CD4-positive, alpha-beta memory T cell (primary cell): ENCODE measurements at regions not wholly inside any gene's neighbourhood (a gene's known extent, or its start where the extent isn't known, plus 50 kb on each side); places are given as distances from the start of the nearest gene placed in this dataset.

ENCODE experiments used
- CTCF ChIA-PET: fragments of 350-600 bp; sonication (Branson Sonifier 250); formaldehyde crosslinking; loops from one replicate; lab custom pipeline; 2021; ENCODE audit warnings: inconsistent platforms; ENCODE audit not compliant: partially characterized antibody; lab: Charles Lee
- POLR2A ChIA-PET: fragments of 350-600 bp; sonication (Branson Sonifier 250); formaldehyde crosslinking; loops from one replicate; lab custom pipeline; 2021; ENCODE audit not compliant: partially characterized antibody; lab: Charles Lee
- DNase-seq, 5 donors: peaks; one replicate each; pipeline versions ENCODE4 v3.0.0 to v3.0.0-alpha.2; 2020 to 2022; ENCODE audit warnings: mixed read lengths in 1 of 5
- H3K27ac ChIP-seq: one replicate; pipeline ENCODE4 v1.7.0; 2013; ENCODE audit warnings: low read depth, low read length
- H3K27me3 ChIP-seq: 2 replicates; pipeline ENCODE4 v1.7.0; 2013; ENCODE audit warnings: mild to moderate bottlenecking, low read length, moderate library complexity; ENCODE audit not compliant: insufficient read depth
- H3K36me3 ChIP-seq: 2 replicates; pipeline ENCODE4 v1.7.0; 2013; ENCODE audit warnings: mild to moderate bottlenecking, low read length, moderate library complexity; ENCODE audit not compliant: insufficient read depth
- H3K4me1 ChIP-seq: 2 replicates; pipeline ENCODE4 v1.7.0; 2013; ENCODE audit warnings: mild to moderate bottlenecking, low read length, moderate library complexity; ENCODE audit not compliant: insufficient read depth
- H3K4me3 ChIP-seq, 2 donors: one replicate each; pipeline ENCODE4 v1.7.0; 2013; ENCODE audit warnings: low read length in 2 of 2, mild to moderate bottlenecking in 1 of 2
- H3K9me3 ChIP-seq, 2 donors: one replicate each; pipeline ENCODE4 v1.7.0; 2013; ENCODE audit warnings: low read length in 2 of 2, control low read depth in 1 of 2; ENCODE audit not compliant: control insufficient read depth in 1 of 2
- H3K27ac Mint-ChIP-seq, 7 donors: one replicate each; pipeline ENCODE4 v1.8.0; 2020 to 2021; ENCODE audit warnings: mixed read lengths in 7 of 7, mild to moderate bottlenecking in 6 of 7, inconsistent platforms in 3 of 7, moderate library complexity in 3 of 7
- H3K27me3 Mint-ChIP-seq, 2 donors: one replicate each; pipeline ENCODE4 v1.8.0; 2020 to 2021; ENCODE audit warnings: mixed read lengths in 2 of 2
- H3K36me3 Mint-ChIP-seq, 2 donors: one replicate each; pipeline ENCODE4 v1.8.0; 2020 to 2021; ENCODE audit warnings: mixed read lengths in 2 of 2, inconsistent platforms in 1 of 2, mild to moderate bottlenecking in 1 of 2
- H3K4me1 Mint-ChIP-seq, 4 donors: one replicate each; pipeline ENCODE4 v1.8.0; 2020 to 2021; ENCODE audit warnings: mixed read lengths in 4 of 4, mild to moderate bottlenecking in 1 of 4
- H3K4me3 Mint-ChIP-seq, 8 donors: one replicate each; pipeline ENCODE4 v1.8.0; 2020 to 2021; ENCODE audit warnings: mixed read lengths in 8 of 8, mild to moderate bottlenecking in 7 of 8, moderate library complexity in 6 of 8, inconsistent platforms in 3 of 8
- H3K9me3 Mint-ChIP-seq, 8 donors: one replicate each; pipeline ENCODE4 v1.8.0; 2020 to 2021; ENCODE audit warnings: mixed read lengths in 8 of 8, mild to moderate bottlenecking in 5 of 8, inconsistent platforms in 3 of 8, moderate library complexity in 1 of 8
- intact Hi-C: fragments of 100-400 bp; cut with micrococcal nuclease; formaldehyde crosslinking; loops from one replicate; pipeline ENCODE4 v1.15.1; 2023

- no peaks in the 10 kb centered on the region for H3K36me3 Mint-ChIP-seq
- CTCF ChIA-PET = no interaction called here
- H3K27me3 Mint-ChIP-seq = peaks cover 0 to 1% of the 10 kb centered on the region in 2 donors
These were observed 297.6 kb downstream of the PTEN start for GRCh38 chr10:88161070-88161469.

GRCh38 chr10:88161756-88162155, 298.3 kb downstream of the PTEN start:
- CTCF ChIA-PET = no interaction called here
- H3K4me3 Mint-ChIP-seq = no peak overlapping the region
- no peak for DNase-seq
- Histone ChIP-seq H3K4me1 (no peaks in the 10 kb centered on the region), H3K9me3 (no peaks in the 10 kb centered on the region), H3K27me3 (no peaks in the 10 kb centered on the region), H3K36me3 (no peaks in the 10 kb centered on the region), H3K27ac (no peak overlapping the region), H3K4me3 (no peak overlapping the region)
- no peaks in the 10 kb centered on the region for H3K36me3 Mint-ChIP-seq
- H3K27me3 Mint-ChIP-seq = peaks cover 0 to 1% of the 10 kb centered on the region in 2 donors
- POLR2A ChIA-PET = no interaction called here
- H3K27ac Mint-ChIP-seq = no peak overlapping the region
- peaks cover 0 to 3% (median 0%) of the 10 kb centered on the region in 8 donors for H3K9me3 Mint-ChIP-seq
- H3K4me1 Mint-ChIP-seq = peaks cover 0 to 4% (median 1%) of the 10 kb centered on the region in 4 donors
- intact Hi-C loops = no loop called here

More at GRCh38 chr10:88161070-88161469, 297.6 kb downstream of the PTEN start:
- no peak for DNase-seq
- Histone ChIP-seq H3K4me3 (no peak overlapping the region), H3K27me3 (no peaks in the 10 kb centered on the region), H3K36me3 (no peaks in the 10 kb centered on the region), H3K4me1 (no peaks in the 10 kb centered on the region), H3K9me3 (no peaks in the 10 kb centered on the region), H3K27ac (no peak overlapping the region)
- POLR2A ChIA-PET = no interaction called here
- Mint-ChIP-seq H3K27ac (no peak overlapping the region), H3K9me3 (peaks cover 0 to 3% (median 0%) of the 10 kb centered on the region in 8 donors), H3K4me3 (no peak overlapping the region), H3K4me1 (peaks cover 0 to 4% (median 1%) of the 10 kb centered on the region in 4 donors)
- intact Hi-C loops = no loop called here

GRCh38 chr10:88162852-88163251, 299.4 kb downstream of the PTEN start:
- Histone ChIP-seq H3K4me3 (no peak overlapping the region), H3K36me3 (no peaks in the 10 kb centered on the region), H3K9me3 (no peaks in the 10 kb centered on the region), H3K27ac (no peak overlapping the region), H3K27me3 (no peaks in the 10 kb centered on the region), H3K4me1 (no peaks in the 10 kb centered on the region)
- no peaks in the 10 kb centered on the region for H3K36me3 Mint-ChIP-seq
- no peak for DNase-seq
- POLR2A ChIA-PET = no interaction called here
- H3K4me1 Mint-ChIP-seq = peaks cover 0 to 4% (median 1%) of the 10 kb centered on the region in 4 donors
- peaks cover 0 to 4% (median 0%) of the 10 kb centered on the region in 8 donors for H3K9me3 Mint-ChIP-seq
- H3K27me3 Mint-ChIP-seq = peaks cover 0 to 1% of the 10 kb centered on the region in 2 donors
- CTCF ChIA-PET = no interaction called here
- peak overlapping the region in 1 of 7 donors; percentile 8 for H3K27ac Mint-ChIP-seq
- H3K4me3 Mint-ChIP-seq = no peak overlapping the region
- intact Hi-C loops = no loop called here

GRCh38 chr10:88163572-88163971, 300.1 kb downstream of the PTEN start:
- Histone ChIP-seq H3K4me1 (no peaks in the 10 kb centered on the region), H3K4me3 (no peak overlapping the region), H3K9me3 (no peaks in the 10 kb centered on the region), H3K27me3 (no peaks in the 10 kb centered on the region), H3K36me3 (no peaks in the 10 kb centered on the region), H3K27ac (no peak overlapping the region)
- POLR2A ChIA-PET = no interaction called here
- DNase-seq = no peak
- CTCF ChIA-PET = no interaction called here
- H3K27me3 Mint-ChIP-seq = peaks cover 0 to 1% of the 10 kb centered on the region in 2 donors
- H3K36me3 Mint-ChIP-seq = no peaks in the 10 kb centered on the region
- intact Hi-C loops = no loop called here
- H3K4me3 Mint-ChIP-seq = no peak overlapping the region
- peaks cover 0 to 5% (median under 1%) of the 10 kb centered on the region in 8 donors for H3K9me3 Mint-ChIP-seq
- H3K4me1 Mint-ChIP-seq = peaks cover 0 to 4% (median 1%) of the 10 kb centered on the region in 4 donors
- H3K27ac Mint-ChIP-seq = peak overlapping the region in 1 of 7 donors; percentile 1

GRCh38 chr10:88164471-88164870, 301.0 kb downstream of the PTEN start:
- Mint-ChIP-seq H3K4me1 (peaks cover 3 to 10% (median 7%) of the 10 kb centered on the region in 4 donors), H3K9me3 (peaks cover 0 to 10% (median 2%) of the 10 kb centered on the region in 8 donors), H3K27ac (no peak overlapping the region), H3K36me3 (no peaks in the 10 kb centered on the region), H3K4me3 (no peak overlapping the region), H3K27me3 (peaks cover 0 to 1% of the 10 kb centered on the region in 2 donors)
- H3K4me3 ChIP-seq = no peak overlapping the region
- ChIA-PET POLR2A (no interaction called here), CTCF (no interaction called here)
- no peaks in the 10 kb centered on the region for H3K27me3 ChIP-seq
- intact Hi-C loops = no loop called here
- H3K9me3 ChIP-seq = no peaks in the 10 kb centered on the region
- no peak overlapping the region for H3K27ac ChIP-seq
- H3K36me3 ChIP-seq = no peaks in the 10 kb centered on the region
- peaks cover 1% of the 10 kb centered on the region for H3K4me1 ChIP-seq
- no peak for DNase-seq

- Histone ChIP-seq H3K4me1 (peaks cover 15% of the 10 kb centered on the region), H3K36me3 (no peaks in the 10 kb centered on the region), H3K9me3 (no peaks in the 10 kb centered on the region), H3K27me3 (no peaks in the 10 kb centered on the region), H3K4me3 (no peak overlapping the region), H3K27ac (no peak overlapping the region)
- peaks cover 17 to 24% (median 21%) of the 10 kb centered on the region in 4 donors for H3K4me1 Mint-ChIP-seq
- H3K27ac Mint-ChIP-seq = no peak overlapping the region
- intact Hi-C loops = no loop called here
- H3K4me3 Mint-ChIP-seq = no peak overlapping the region
- H3K27me3 Mint-ChIP-seq = peaks cover 0 to 1% of the 10 kb centered on the region in 2 donors
- H3K36me3 Mint-ChIP-seq = no peaks in the 10 kb centered on the region
- H3K9me3 Mint-ChIP-seq = peaks cover 0 to 10% (median 2%) of the 10 kb centered on the region in 8 donors
- POLR2A ChIA-PET = no interaction called here
- no peak for DNase-seq
- CTCF ChIA-PET = no interaction called here
These were observed 302.4 kb downstream of the PTEN start for GRCh38 chr10:88165849-88166271.

- Mint-ChIP-seq H3K9me3 (peaks cover 0 to 10% (median 2%) of the 10 kb centered on the region in 8 donors), H3K4me1 (peaks cover 34 to 43% (median 38%) of the 10 kb centered on the region in 4 donors), H3K27me3 (peaks cover 0 to 1% of the 10 kb centered on the region in 2 donors), H3K4me3 (peak overlapping the region in 1 of 8 donors; percentile 4), H3K27ac (no peak overlapping the region), H3K36me3 (no peaks in the 10 kb centered on the region)
- no peak overlapping the region for H3K27ac ChIP-seq
- H3K9me3 ChIP-seq = no peaks in the 10 kb centered on the region
- intact Hi-C loops = no loop called here
- POLR2A ChIA-PET = interaction anchor here (1.0 kb wide), 1 partner anchor 27 kb away, joined by 3 read pairs; no protein-coding TSS in a partner anchor
- DNase-seq = no peak
- H3K4me1 ChIP-seq = peaks cover 33% of the 10 kb centered on the region
- H3K27me3 ChIP-seq = no peaks in the 10 kb centered on the region
- H3K4me3 ChIP-seq = no peak overlapping the region
- no peaks in the 10 kb centered on the region for H3K36me3 ChIP-seq
- CTCF ChIA-PET = interaction anchor here (0.6 to 0.9 kb wide), 3 partner anchors 13 to 89 kb away, joined by 3 read pairs; no protein-coding TSS in a partner anchor
These were observed 305.0 kb downstream of the PTEN start for GRCh38 chr10:88168171-88169036.
